ENCODE measurements at regions not wholly inside any gene's neighbourhood (a gene's known extent, or its start where the extent isn't known, plus 50 kb on each side); places are given as distances from the start of the nearest gene placed in this dataset.
A peak's percentile ranks its signal among the peaks of the same experiment; 100 is the strongest.

- no peak overlapping the region for H2BK15ac ChIP-seq (ENCODE audit: low read depth, low read length)
- H4K20me1 ChIP-seq (ENCODE audit: control insufficient read depth, insufficient read depth, insufficient read length), result no peaks in the 10 kb centered on the region
- no peak overlapping the region for H2BK120ac ChIP-seq (ENCODE audit: low read depth, low read length, poor library complexity, severe bottlenecking)
- H3K79me2 ChIP-seq (ENCODE audit: insufficient read depth, low read length), result no peaks in the 10 kb centered on the region
- H2AFZ ChIP-seq (ENCODE audit: low read length), result no peak overlapping the region
- no peak overlapping the region for H3K23ac ChIP-seq (ENCODE audit: insufficient read length, low read depth, low read length)
- no peak overlapping the region for H3K14ac ChIP-seq (ENCODE audit: insufficient read depth, low read length)
- H3K23me2 ChIP-seq (ENCODE audit: insufficient read length, low read depth, low read length, poor library complexity, severe bottlenecking), result no peaks in the 10 kb centered on the region
- Mint-ChIP-seq H3K27ac (peak overlapping the region in 1 of 3 experiments; percentile 75; a peak in 2 of 7 replicates), H3K9me3 (no peaks in the 10 kb centered on the region), H3K27me3 (ENCODE audit: low read depth) (no peaks in the 10 kb centered on the region), H3K4me1 (peaks cover 6 to 8% of the 10 kb centered on the region in 2 experiments), H3K36me3 (ENCODE audit: insufficient read depth in 1 of 3, low read depth in 3 of 3) (no peaks in the 10 kb centered on the region; a peak in 1 of 7 replicates), H3K4me3 (no peak overlapping the region)
- no peaks in the 10 kb centered on the region; the same call in 1 of the 2 replicates for H3K4me1 ChIP-seq (ENCODE audit: insufficient read depth, low read length)
- no peaks in the 10 kb centered on the region for H3K9me3 ChIP-seq (ENCODE audit: control insufficient read depth, low read depth, low read length)
- no peak overlapping the region for H3K9ac ChIP-seq (ENCODE audit: extremely low read depth, insufficient read length, low read length)
- no peak overlapping the region for H3K4ac ChIP-seq (ENCODE audit: low read depth, low read length)
- H4K8ac ChIP-seq (replicated peaks; ENCODE audit: insufficient read length, low read depth, low read length), result no peak overlapping the region
- no peak overlapping the region for H2BK5ac ChIP-seq (ENCODE audit: insufficient read length, low read length)
- H3K79me1 ChIP-seq (ENCODE audit: insufficient read depth, low read depth, low read length, poor library complexity, severe bottlenecking), result no peaks in the 10 kb centered on the region
- no peak overlapping the region for H3T11ph ChIP-seq (ENCODE audit: low read length)
- no peak overlapping the region for H3K4me2 ChIP-seq (ENCODE audit: insufficient read depth, insufficient read length, low read length)
- DNase-seq, result no peak
- WGBS (ENCODE audit: extremely low coverage, insufficient read length, low lambda C conversion rate), result no CpG with 5 or more reads among the region's 6 CpGs
- H3K18ac ChIP-seq (ENCODE audit: insufficient read length, low read depth, low read length), result no peak overlapping the region
- no peak overlapping the region for H3K56ac ChIP-seq (ENCODE audit: insufficient read length, low read depth, low read length)
- H2BK12ac ChIP-seq (ENCODE audit: insufficient read length, low read depth, low read length), result no peak overlapping the region
- no peak overlapping the region for H4K5ac ChIP-seq (ENCODE audit: insufficient read length, low read depth, low read length)
- no peak overlapping the region for H4K91ac ChIP-seq (ENCODE audit: insufficient read length, low read depth, low read length)
- no peak for TF ChIP-seq CTCF (conservative IDR thresholded peaks at IDR 0.05)
- H2BK20ac ChIP-seq (ENCODE audit: low read depth, low read length, poor library complexity, severe bottlenecking), result no peak overlapping the region
- no peak overlapping the region for H3K27ac ChIP-seq (ENCODE audit: insufficient read length, low read depth, low read length)
- no peak overlapping the region for H2AK5ac ChIP-seq (ENCODE audit: insufficient read length, low read length)
- no peaks in the 10 kb centered on the region for H3K27me3 ChIP-seq (ENCODE audit: insufficient read depth, low read length)
Observed at GRCh38 chr2:147553775-147554271, 291.0 kb upstream of the ACVR2A start.
